ENCODE measurements at regions not wholly inside any gene's neighbourhood (a gene's known extent, or its start where the extent isn't known, plus 50 kb on each side); places are given as distances from the start of the nearest gene placed in this dataset.

DNA sequence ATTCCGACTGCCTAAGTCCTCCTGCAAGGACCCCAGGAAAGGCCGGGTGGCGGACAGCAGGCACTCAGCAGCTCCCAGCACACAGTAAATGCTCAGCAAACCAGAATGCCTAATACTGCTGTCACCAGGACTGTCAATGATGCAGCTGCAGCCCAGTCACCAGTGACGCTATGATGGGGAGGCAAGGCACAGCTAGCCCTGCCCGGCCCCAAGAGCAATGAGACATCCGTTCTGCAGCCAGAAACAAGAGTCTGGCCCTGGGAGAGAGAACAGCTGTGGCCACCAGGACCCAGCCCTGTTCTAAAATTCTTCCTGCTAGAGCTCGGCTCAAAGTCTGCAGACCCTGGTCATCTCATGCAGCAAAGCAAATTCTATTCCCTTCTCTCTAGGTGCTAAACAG lies 69.8 kb downstream of the NCOR2 start:
- Histone ChIP-seq H3K4me2 (ENCODE audit: low read depth, low read length) (no peak overlapping the region), H3K27me3 (replicated peaks; ENCODE audit: insufficient read depth, low read length) (no peaks in the 10 kb centered on the region), H3K79me2 (ENCODE audit: low read length) (peaks cover 82% of the 10 kb centered on the region), H3K9me2 (replicated peaks; ENCODE audit: insufficient read depth, low read length) (no peaks in the 10 kb centered on the region), H3K4me3 (ENCODE audit: low read length) (no peak overlapping the region), H2AFZ (ENCODE audit: low read length) (no peak overlapping the region), H3F3A (ENCODE audit: insufficient read depth, low read length) (no peaks in the 10 kb centered on the region), H3K9ac (ENCODE audit: low read length) (no peak overlapping the region), H4K20me1 (ENCODE audit: insufficient read depth, low read length) (0 out of 2 replicates have a peak, but pooled peaks cover 3% of the 10 kb centered on the region), H3K27ac (ENCODE audit: low read length) (no peak overlapping the region), H3K4me1 (ENCODE audit: low read length) (no peaks in the 10 kb centered on the region), H3K9me3 (replicated peaks; ENCODE audit: insufficient read depth, low read length) (no peaks in the 10 kb centered on the region), H3K36me3 (replicated peaks; ENCODE audit: insufficient read depth, low read length) (no peaks in the 10 kb centered on the region)
- no peak for DNase-seq
- TF ChIP-seq EZH2 (optimal IDR thresholded peaks at IDR 0.05; ENCODE audit: low read depth, low read length) = no peak
- TF ChIP-seq, protein P1, sequence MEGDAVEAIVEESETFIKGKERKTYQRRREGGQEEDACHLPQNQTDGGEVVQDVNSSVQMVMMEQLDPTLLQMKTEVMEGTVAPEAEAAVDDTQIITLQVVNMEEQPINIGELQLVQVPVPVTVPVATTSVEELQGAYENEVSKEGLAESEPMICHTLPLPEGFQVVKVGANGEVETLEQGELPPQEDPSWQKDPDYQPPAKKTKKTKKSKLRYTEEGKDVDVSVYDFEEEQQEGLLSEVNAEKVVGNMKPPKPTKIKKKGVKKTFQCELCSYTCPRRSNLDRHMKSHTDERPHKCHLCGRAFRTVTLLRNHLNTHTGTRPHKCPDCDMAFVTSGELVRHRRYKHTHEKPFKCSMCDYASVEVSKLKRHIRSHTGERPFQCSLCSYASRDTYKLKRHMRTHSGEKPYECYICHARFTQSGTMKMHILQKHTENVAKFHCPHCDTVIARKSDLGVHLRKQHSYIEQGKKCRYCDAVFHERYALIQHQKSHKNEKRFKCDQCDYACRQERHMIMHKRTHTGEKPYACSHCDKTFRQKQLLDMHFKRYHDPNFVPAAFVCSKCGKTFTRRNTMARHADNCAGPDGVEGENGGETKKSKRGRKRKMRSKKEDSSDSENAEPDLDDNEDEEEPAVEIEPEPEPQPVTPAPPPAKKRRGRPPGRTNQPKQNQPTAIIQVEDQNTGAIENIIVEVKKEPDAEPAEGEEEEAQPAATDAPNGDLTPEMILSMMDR (IDR thresholded peaks at IDR 0.05; ENCODE audit: low read length) = no peak
- TF ChIP-seq EZH2phosphoT487 (IDR thresholded peaks at IDR 0.05; ENCODE audit: low read length) = no peak

GRCh38 chr12:124497039-124497438 lies 70.4 kb downstream of the NCOR2 start:
- no peak overlapping the region for H3K4me3 ChIP-seq (ENCODE audit: low read length)
- H3K4me1 ChIP-seq (ENCODE audit: low read length) = no peaks in the 10 kb centered on the region
- H4K20me1 ChIP-seq (ENCODE audit: insufficient read depth, low read length) = 0 out of 2 replicates have a peak, but pooled peaks cover 3% of the 10 kb centered on the region

DNA sequence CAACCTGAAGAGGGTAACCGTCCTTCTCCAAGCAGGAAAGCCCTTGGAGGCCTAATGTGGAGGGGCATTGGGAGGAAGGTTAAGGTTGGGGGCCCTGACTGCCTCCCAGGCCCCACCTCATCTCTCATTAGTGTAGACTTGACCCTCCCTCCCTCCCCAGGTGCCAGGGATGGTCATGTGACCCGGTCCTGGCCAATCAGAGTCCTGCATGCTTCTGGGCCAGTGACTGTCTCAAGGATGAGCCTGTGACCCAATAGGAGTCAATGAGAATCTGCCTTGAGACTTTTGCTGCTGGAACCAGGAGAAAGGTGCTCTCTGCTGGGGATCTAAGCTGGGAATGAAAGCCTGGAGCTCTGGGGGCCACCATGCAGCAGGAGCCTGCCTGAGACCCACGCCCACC lies 70.8 kb downstream of the NCOR2 start:
- no peaks in the 10 kb centered on the region for H3K27me3 ChIP-seq (replicated peaks; ENCODE audit: insufficient read depth, low read length)
- DNase-seq = no peak
- H3K4me1 ChIP-seq (ENCODE audit: low read length) = no peaks in the 10 kb centered on the region
- no peak for TF ChIP-seq EZH2 (optimal IDR thresholded peaks at IDR 0.05; ENCODE audit: low read depth, low read length)
- TF ChIP-seq, protein P1 (IDR thresholded peaks at IDR 0.05; ENCODE audit: low read length) = no peak
- H3K9me3 ChIP-seq (replicated peaks; ENCODE audit: insufficient read depth, low read length) = no peaks in the 10 kb centered on the region
- H3K9me2 ChIP-seq (replicated peaks; ENCODE audit: insufficient read depth, low read length) = no peaks in the 10 kb centered on the region
- H3K4me3 ChIP-seq (ENCODE audit: low read length) = no peak overlapping the region
- no peak overlapping the region for H3K4me2 ChIP-seq (ENCODE audit: low read depth, low read length)
- H4K20me1 ChIP-seq (ENCODE audit: insufficient read depth, low read length) = 0 out of 2 replicates have a peak, but pooled peaks cover 3% of the 10 kb centered on the region
- no peak overlapping the region for H2AFZ ChIP-seq (ENCODE audit: low read length)
- no peaks in the 10 kb centered on the region for H3K36me3 ChIP-seq (replicated peaks; ENCODE audit: insufficient read depth, low read length)
- peaks cover 80% of the 10 kb centered on the region for H3K79me2 ChIP-seq (ENCODE audit: low read length)
- no peak overlapping the region for H3K27ac ChIP-seq (ENCODE audit: low read length)
- no peak overlapping the region for H3K9ac ChIP-seq (ENCODE audit: low read length)
- H3F3A ChIP-seq (ENCODE audit: insufficient read depth, low read length) = no peaks in the 10 kb centered on the region

More at GRCh38 chr12:124497039-124497438, 70.4 kb downstream of the NCOR2 start:
- DNase-seq = no peak
- TF ChIP-seq EZH2phosphoT487 (IDR thresholded peaks at IDR 0.05; ENCODE audit: low read length) (no peak), EZH2 (optimal IDR thresholded peaks at IDR 0.05; ENCODE audit: low read depth, low read length) (no peak)
- TF ChIP-seq, protein P1 (IDR thresholded peaks at IDR 0.05; ENCODE audit: low read length) = no peak
- Histone ChIP-seq H3K79me2 (ENCODE audit: low read length) (peaks cover 82% of the 10 kb centered on the region), H2AFZ (ENCODE audit: low read length) (no peak overlapping the region), H3K9me3 (replicated peaks; ENCODE audit: insufficient read depth, low read length) (no peaks in the 10 kb centered on the region), H3K9ac (ENCODE audit: low read length) (no peak overlapping the region), H3K36me3 (replicated peaks; ENCODE audit: insufficient read depth, low read length) (no peaks in the 10 kb centered on the region), H3K27me3 (replicated peaks; ENCODE audit: insufficient read depth, low read length) (no peaks in the 10 kb centered on the region), H3K4me2 (ENCODE audit: low read depth, low read length) (no peak overlapping the region), H3F3A (ENCODE audit: insufficient read depth, low read length) (no peaks in the 10 kb centered on the region), H3K9me2 (replicated peaks; ENCODE audit: insufficient read depth, low read length) (no peaks in the 10 kb centered on the region), H3K27ac (ENCODE audit: low read length) (no peak overlapping the region)
